GM18507 (cell line): ENCODE measurements at regions not wholly inside any gene's neighbourhood (a gene's known extent, or its start where the extent isn't known, plus 50 kb on each side); places are given as distances from the start of the nearest gene placed in this dataset.

ENCODE experiments used
- DNase-seq: peaks from one replicate; pipeline ENCODE4 v3.0.0; 2011; ENCODE audit warnings: low read depth; ENCODE audit not compliant: insufficient read length; ENCODE audit errors: extremely low spot score
- FAIRE-seq: peaks from 2 replicates; lab custom pipeline; 2011; peaks lifted over from hg19 to GRCh38; lab: Jason Lieb, UNC

DNA sequence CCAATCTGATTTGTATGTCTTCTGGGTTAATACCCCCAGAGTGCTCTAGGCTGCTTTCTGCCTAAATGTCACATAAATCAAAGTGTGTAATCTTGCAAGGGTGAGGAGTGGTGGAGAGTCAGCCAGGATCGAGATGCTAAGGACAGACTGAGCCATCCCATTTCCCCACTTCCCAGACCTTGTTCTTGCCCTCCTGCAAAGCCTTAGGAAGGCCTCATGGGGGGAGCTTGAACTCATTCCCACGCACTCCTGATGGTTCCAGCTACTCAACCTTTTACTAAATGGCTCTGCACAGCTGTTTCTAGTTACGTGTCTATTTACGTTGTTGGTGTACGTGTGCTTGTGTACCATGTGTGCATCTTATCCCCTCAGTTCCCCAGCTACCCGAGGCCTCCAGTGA, 423.6 kb upstream of the TNP1 start:
- FAIRE-seq, result no peak

GRCh38 chr2:217282531-217282930, 422.7 kb upstream of the TNP1 start:
- DNase-seq, result no peak
- FAIRE-seq, result no peak

More for the DNA sequence above, 423.6 kb upstream of the TNP1 start:
- no peak for DNase-seq

DNA sequence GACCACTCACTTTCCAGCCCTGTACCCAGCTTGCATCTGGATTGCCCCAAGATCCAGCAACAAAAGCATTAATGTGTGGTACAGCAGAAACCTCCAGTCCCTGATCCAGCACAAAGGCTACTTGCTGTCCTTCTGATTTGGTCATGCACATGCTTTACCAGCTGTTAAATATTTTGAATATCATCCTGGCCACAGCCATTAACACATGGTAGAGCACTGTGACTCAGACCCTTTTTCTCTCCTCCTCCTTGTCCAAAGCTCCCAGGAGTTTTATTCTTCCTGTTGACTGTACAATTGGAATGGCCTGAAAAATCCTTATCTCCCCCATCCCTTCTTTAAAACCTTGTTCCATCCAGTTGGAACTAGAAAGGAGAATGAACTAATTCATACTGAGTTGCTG, 419.7 kb upstream of the TNP1 start:
- no peak for FAIRE-seq
- DNase-seq, result no peak

DNA sequence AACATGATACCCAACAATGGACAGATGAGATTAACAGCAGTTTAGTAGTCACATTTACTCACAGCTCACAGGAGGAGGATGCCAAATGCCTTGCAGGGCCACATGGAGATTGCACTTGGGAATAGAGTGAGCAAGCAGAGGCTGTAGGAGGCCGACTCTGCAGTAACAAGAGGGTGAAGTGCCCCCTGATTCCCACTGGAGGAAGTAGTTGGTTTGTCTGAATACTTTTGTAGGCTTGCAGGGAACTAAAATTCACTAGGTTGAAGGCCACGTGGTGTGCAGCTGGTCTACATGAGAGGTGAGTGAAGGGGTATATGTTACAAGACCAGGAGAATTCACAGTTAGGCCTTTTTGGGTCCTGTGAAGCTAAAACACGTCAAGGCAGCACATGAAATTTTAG, 419.3 kb upstream of the TNP1 start:
- DNase-seq, result no peak
- no peak for FAIRE-seq

GRCh38 chr2:217277646-217278398, 418.0 kb upstream of the TNP1 start:
- DNase-seq, result no peak
- no peak for FAIRE-seq

GRCh38 chr2:217276433-217276832, 416.6 kb upstream of the TNP1 start:
- FAIRE-seq, result no peak
- DNase-seq, result no peak

DNA sequence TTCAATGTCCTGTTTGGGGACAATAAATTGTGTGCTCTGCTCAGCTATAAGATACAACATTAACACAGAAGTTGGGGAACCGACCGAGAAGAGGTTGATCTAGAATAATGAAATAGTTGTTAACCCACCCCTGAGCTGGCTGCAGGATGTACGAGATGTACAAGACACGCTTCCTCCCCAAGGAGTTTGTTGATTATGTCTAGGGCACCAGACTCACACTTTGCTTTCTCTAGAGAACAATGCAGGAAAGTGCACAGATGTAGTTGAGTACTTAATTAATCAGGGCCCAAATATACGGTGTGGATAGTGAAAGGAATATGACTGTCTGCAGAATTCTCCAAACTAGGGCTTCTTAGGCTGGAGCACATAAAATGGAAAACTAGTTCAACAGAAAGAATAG, 415.2 kb upstream of the TNP1 start:
- FAIRE-seq, result no peak
- no peak for DNase-seq

GRCh38 chr2:217274578-217274977, 414.7 kb upstream of the TNP1 start:
- DNase-seq (no peak), FAIRE-seq (no peak)

DNA sequence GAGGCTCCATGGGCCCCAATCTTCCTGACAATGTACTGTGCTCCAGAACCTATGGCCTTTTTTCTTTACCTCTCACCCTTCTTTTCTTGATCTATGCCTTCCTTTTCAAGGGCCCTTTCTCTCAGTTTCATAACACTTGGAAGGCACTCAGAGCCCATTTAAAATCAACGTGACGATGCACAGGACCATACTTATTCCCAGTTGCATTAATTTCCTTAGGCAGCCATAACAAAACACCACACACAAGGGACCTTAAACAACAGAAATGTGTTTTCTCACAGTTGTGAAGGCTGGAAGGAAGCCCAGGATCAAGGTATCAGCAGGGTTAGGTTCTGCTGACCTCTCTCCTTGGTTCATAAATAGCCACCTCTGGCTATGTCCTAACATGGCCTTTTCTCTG, 414.0 kb upstream of the TNP1 start:
- DNase-seq (no peak), FAIRE-seq (no peak)

- DNase-seq (no peak), FAIRE-seq (no peak)
Observed at GRCh38 chr2:217273162-217273561, 413.3 kb upstream of the TNP1 start.

DNA sequence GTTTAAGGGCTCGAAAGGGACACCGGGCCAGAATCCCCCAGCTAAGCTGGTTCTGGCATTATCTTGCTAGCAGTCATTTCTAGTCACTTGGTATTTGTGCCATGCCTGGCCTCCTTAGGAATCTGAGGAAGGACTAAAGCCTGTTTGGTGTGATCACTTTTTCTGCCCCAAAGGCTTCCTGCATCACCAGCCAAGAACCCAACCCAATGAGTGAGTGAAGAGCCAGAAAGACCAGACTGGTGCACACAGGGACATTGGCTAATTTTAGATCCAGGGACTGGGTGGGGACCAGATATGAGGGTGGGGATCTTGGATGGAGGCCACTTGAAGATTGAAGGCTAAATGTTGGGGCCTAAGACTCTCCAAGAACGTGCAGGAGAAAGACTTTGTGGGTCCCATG, 411.9 kb upstream of the TNP1 start:
- FAIRE-seq, result no peak
- no peak for DNase-seq

- FAIRE-seq (no peak), DNase-seq (no peak)
Observed at GRCh38 chr2:217270485-217271121, 410.7 kb upstream of the TNP1 start.

DNA sequence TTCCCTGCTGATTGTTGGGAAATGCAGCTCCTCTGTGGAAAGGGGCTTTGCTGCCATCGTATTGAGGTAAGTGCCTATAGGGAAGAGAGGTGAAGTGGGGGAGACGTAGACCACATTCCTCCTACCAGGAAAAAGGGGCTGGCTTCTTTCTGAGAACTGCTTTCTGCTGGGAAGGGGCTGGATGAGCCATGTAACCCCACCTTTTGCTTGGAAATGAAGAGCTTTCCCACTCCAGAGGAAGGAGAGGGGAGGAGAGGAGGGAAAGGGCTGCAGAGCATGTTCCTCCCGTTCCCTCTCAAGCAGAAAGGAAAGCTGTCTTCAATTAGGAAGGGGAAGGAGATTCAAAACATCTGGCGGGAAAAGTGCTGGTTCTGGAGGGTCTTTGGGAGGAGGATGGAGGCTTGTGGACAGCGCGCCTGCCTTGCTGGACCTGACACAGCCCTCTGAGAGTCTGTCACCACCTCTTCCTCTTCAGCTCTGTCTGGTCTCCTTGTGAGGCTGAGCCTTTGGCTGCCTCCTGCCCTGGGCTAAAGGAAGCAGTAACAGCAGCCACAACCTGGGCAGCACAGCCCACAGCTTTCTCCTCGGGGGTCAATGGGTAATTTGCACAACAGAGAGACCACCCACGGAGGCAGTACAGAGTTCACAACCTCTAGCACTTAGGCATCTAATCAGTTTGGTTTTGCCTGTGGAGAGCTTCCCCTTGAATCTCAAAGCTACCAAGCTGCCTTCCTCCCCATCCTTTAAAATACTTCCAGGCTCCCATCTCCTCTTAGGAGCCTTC, 410.0 kb upstream of the TNP1 start:
- FAIRE-seq, result no peak

DNA sequence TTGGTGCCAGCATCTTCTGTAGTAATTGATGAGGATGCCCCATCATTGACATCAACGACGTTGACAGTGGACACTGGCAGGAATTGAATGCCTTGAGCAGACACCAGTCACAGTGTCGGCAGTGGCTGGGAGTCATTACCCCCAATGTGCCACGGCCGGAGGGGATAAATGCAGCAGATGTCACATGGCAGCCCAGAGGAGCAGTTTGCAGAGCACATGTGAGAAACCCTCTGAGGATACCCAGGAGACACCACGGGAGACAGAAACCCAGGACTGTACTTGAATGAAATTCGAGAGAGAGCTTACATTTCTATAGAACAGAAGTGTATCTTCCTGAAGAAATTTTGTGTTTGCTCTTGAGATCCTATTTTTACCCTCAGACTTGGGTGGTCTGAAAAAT, 409.1 kb upstream of the TNP1 start:
- DNase-seq, result no peak
- FAIRE-seq, result no peak

More for the DNA sequence above, 410.0 kb upstream of the TNP1 start:
- DNase-seq, result no peak

DNA sequence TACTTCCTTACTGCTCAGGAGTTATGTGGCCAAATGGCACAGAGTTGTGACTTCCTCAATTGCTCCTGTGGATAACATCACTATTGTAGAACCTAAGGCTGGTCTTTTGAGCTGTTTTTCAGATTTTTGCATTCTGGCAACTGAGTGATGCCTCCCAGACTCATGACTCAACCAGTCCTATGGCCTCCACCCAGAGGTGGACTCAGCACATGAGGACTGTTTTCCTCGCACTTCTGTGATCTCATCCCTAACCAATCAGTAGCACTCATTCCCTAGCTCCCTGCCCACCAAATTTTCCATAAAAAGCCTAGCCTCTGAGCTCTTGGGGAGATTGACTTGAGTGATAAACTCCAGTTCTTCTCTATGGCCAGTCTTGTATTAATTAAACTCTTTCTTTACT, 407.9 kb upstream of the TNP1 start:
- DNase-seq (no peak), FAIRE-seq (no peak)

DNA sequence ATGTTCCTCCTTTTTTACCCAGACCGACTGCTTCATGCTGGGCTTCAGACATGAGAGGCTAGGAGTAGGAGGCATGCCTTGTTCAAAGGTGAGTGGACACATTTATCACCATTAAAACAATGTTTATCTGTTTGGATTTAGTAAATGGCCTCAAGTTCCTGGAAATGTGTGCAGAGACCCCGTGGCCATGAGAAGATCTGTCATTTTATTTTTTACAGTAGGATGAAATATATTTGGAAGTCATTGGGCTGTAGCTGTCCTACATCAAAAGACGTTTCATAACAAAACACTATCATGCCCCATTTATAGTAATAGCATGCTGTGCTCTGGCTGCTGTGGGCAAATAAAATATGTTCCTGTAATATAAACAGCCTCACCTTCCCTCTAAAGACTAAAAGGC, 403.9 kb upstream of the TNP1 start:
- DNase-seq (no peak), FAIRE-seq (no peak)

GRCh38 chr2:217262911-217263310, 403.0 kb upstream of the TNP1 start:
- FAIRE-seq, result no peak
- DNase-seq, result no peak

DNA sequence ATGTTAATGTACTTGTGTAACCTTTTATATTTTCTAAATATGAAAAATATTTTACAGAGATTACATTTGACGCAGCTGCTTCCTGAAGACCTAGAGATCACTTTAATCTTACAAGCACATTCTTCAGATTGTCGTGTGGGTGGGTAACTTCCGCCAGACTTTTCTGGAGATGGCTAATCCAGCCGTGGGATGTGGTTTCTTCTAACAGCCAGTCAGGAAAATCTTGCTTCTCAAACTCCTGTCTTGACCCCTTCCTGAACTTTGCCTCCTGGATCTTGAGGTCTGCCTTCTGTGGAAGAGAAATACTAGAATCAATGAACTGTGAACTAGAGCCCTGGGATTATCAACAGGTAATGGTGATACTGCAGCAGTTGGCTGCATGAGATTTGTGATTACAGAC, 401.6 kb upstream of the TNP1 start:
- no peak for FAIRE-seq
- DNase-seq, result no peak

GRCh38 chr2:217260441-217261115, 400.7 kb upstream of the TNP1 start:
- no peak for FAIRE-seq
- DNase-seq, result no peak

DNA sequence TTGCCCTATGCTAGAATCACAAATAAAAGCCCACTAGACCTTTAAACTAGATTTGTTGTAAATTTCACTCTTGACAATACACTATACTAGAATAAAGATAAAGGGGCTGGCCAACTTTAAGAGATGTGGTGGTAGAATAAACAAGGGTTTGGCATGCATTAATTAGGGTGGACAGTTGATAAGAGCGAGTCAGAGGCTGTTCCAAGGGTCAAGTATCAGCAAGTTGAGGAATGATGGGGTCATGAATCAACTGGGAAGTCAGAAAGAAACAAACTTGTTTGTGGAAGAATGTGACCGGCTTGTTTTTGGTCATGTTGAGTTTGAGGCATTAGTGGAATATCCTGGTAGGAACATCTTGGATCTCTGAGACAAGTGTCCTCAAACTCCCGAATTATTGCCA, 398.3 kb upstream of the TNP1 start:
- no peak for DNase-seq
- no peak for FAIRE-seq
